ENCODE measurements at regions not wholly inside any gene's neighbourhood (a gene's known extent, or its start where the extent isn't known, plus 50 kb on each side); places are given as distances from the start of the nearest gene placed in this dataset.

DNA sequence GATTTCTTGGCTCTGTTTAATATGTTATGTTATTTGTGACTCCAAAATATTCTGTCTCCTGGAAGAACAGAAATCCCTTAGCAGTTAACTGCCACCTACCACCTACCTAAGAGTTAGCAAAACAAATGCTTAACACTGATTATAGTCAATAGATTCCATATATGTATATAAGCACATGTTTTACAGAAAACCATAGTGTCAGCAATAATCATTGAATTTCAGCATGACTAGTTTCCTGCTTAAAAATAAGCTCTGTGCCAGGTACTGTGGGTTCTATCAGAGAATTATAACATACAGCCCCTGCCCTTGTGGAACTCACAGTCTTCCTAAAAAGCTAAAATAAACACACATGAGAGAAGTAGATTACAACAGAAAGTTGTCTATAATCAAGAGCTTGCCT is 561.9 kb upstream of the CAMK1G start:
- no peaks in the 10 kb centered on the region for H3K4me1 ChIP-seq (ENCODE audit: control insufficient read depth, insufficient read depth, low read length)
- no peaks in the 10 kb centered on the region for H3K9me3 ChIP-seq (replicated peaks; ENCODE audit: low read length)
- H3K27me3 ChIP-seq (ENCODE audit: control insufficient read depth, insufficient read depth, low read length), result no peaks in the 10 kb centered on the region
- H3K9ac ChIP-seq (ENCODE audit: low read depth, low read length), result no peak overlapping the region
- H3K4me3 ChIP-seq (ENCODE audit: low read length), result no peak overlapping the region
- H3K36me3 ChIP-seq (ENCODE audit: insufficient read depth, low read length), result no peaks in the 10 kb centered on the region
- H3K4me2 ChIP-seq (ENCODE audit: low read length), result no peak overlapping the region

DNA sequence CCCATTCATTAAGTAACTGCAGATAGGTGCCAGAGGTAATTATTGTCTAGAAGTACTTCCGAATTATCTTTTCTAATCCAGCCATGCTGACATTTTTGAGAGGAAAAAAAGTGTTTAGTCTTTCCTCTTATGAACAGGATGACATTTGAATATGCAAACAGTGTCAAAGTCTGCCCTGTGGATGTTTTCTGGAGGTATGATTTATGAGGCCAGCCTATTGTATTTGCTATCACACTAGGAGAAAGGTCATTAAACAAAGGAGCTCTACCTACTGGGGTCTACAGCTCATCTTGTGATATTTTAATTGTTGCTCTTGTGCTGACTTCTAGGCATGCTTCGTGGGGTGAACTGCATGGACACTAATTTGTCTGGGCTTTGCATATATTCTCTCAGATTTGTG is 559.7 kb upstream of the CAMK1G start:
- Histone ChIP-seq H3K27me3 (ENCODE audit: control insufficient read depth, insufficient read depth, low read length) (no peaks in the 10 kb centered on the region), H3K36me3 (ENCODE audit: insufficient read depth, low read length) (no peaks in the 10 kb centered on the region), H3K4me2 (ENCODE audit: low read length) (no peak overlapping the region), H3K4me3 (ENCODE audit: low read length) (no peak overlapping the region), H3K9ac (ENCODE audit: low read depth, low read length) (no peak overlapping the region), H3K4me1 (ENCODE audit: control insufficient read depth, insufficient read depth, low read length) (no peaks in the 10 kb centered on the region), H3K9me3 (replicated peaks; ENCODE audit: low read length) (no peaks in the 10 kb centered on the region)

- H3K9me3 ChIP-seq (replicated peaks; ENCODE audit: low read length), result no peaks in the 10 kb centered on the region
- no peak overlapping the region for H3K4me2 ChIP-seq (ENCODE audit: low read length)
- no peak overlapping the region for H3K9ac ChIP-seq (ENCODE audit: low read depth, low read length)
- no peaks in the 10 kb centered on the region for H3K36me3 ChIP-seq (ENCODE audit: insufficient read depth, low read length)
- no peaks in the 10 kb centered on the region for H3K4me1 ChIP-seq (ENCODE audit: control insufficient read depth, insufficient read depth, low read length)
- H3K4me3 ChIP-seq (ENCODE audit: low read length), result no peak overlapping the region
- no peaks in the 10 kb centered on the region for H3K27me3 ChIP-seq (ENCODE audit: control insufficient read depth, insufficient read depth, low read length)
These were observed 553.8 kb upstream of the CAMK1G start for GRCh38 chr1:209029737-209030136.

- H3K36me3 ChIP-seq (ENCODE audit: insufficient read depth, low read length), result no peaks in the 10 kb centered on the region
- no peak overlapping the region for H3K4me3 ChIP-seq (ENCODE audit: low read length)
- no peak overlapping the region for H3K9ac ChIP-seq (ENCODE audit: low read depth, low read length)
- no peaks in the 10 kb centered on the region for H3K4me1 ChIP-seq (ENCODE audit: control insufficient read depth, insufficient read depth, low read length)
- H3K9me3 ChIP-seq (replicated peaks; ENCODE audit: low read length), result no peaks in the 10 kb centered on the region
- no peaks in the 10 kb centered on the region for H3K27me3 ChIP-seq (ENCODE audit: control insufficient read depth, insufficient read depth, low read length)
- H3K4me2 ChIP-seq (ENCODE audit: low read length), result no peak overlapping the region
These were observed 552.9 kb upstream of the CAMK1G start for GRCh38 chr1:209030454-209031167.

GRCh38 chr1:209037064-209037463 is 546.5 kb upstream of the CAMK1G start:
- Histone ChIP-seq H3K27me3 (ENCODE audit: control insufficient read depth, insufficient read depth, low read length) (no peaks in the 10 kb centered on the region), H3K9me3 (replicated peaks; ENCODE audit: low read length) (no peaks in the 10 kb centered on the region), H3K4me1 (ENCODE audit: control insufficient read depth, insufficient read depth, low read length) (peaks cover 24% of the 10 kb centered on the region), H3K4me3 (ENCODE audit: low read length) (no peak overlapping the region), H3K9ac (ENCODE audit: low read depth, low read length) (no peak overlapping the region), H3K4me2 (ENCODE audit: low read length) (no peak overlapping the region), H3K36me3 (ENCODE audit: insufficient read depth, low read length) (no peaks in the 10 kb centered on the region)

DNA sequence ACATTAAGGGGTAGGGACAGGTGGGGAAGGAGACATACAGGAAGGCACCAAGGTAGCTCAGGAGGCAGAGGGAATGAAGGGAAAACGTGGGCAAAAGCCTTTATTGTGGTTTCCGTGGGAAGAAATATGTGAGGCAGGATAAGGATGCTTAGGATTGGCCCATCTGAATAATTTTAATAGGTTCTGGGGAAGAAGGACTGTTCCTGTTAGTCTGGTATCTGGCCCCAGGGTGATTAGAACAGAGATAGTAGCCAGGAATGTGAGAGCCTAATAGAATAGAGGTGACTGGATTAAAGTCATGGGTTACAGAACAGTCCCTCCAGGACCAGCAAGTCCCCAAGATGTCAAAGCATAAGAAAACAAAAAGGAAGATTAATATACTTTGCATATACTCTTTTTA is 545.2 kb upstream of the CAMK1G start:
- H3K9ac ChIP-seq (ENCODE audit: low read depth, low read length), result no peak overlapping the region
- H3K4me3 ChIP-seq (ENCODE audit: low read length), result no peak overlapping the region
- no peak overlapping the region for H3K4me2 ChIP-seq (ENCODE audit: low read length)
- no peaks in the 10 kb centered on the region for H3K27me3 ChIP-seq (ENCODE audit: control insufficient read depth, insufficient read depth, low read length)
- peaks cover 24% of the 10 kb centered on the region for H3K4me1 ChIP-seq (ENCODE audit: control insufficient read depth, insufficient read depth, low read length)
- no peaks in the 10 kb centered on the region for H3K9me3 ChIP-seq (replicated peaks; ENCODE audit: low read length)
- H3K36me3 ChIP-seq (ENCODE audit: insufficient read depth, low read length), result no peaks in the 10 kb centered on the region

DNA sequence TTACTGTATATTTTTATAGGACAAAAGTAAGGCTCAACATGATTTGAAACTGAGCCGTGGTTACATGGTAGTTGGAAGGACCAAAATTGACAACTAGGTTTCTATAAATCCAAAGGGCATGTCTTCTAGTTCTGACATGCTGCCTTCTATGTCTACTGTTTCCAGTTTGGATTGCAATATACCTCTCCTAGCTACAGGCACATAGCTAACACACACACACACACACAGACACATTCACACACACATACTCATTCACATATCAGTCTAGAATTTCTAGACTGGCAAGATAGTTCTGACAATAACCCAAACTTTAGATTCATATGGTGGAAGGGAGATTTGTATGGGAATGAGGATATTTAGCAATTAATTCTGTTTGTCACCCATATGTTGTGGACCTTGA is 544.8 kb upstream of the CAMK1G start:
- Histone ChIP-seq H3K4me3 (ENCODE audit: low read length) (no peak overlapping the region), H3K4me2 (ENCODE audit: low read length) (peak overlapping the region; percentile 76), H3K9ac (ENCODE audit: low read depth, low read length) (no peak overlapping the region), H3K9me3 (replicated peaks; ENCODE audit: low read length) (no peaks in the 10 kb centered on the region), H3K36me3 (ENCODE audit: insufficient read depth, low read length) (no peaks in the 10 kb centered on the region), H3K27me3 (ENCODE audit: control insufficient read depth, insufficient read depth, low read length) (no peaks in the 10 kb centered on the region), H3K4me1 (ENCODE audit: control insufficient read depth, insufficient read depth, low read length) (peaks cover 24% of the 10 kb centered on the region)

GRCh38 chr1:209040351-209040750 is 543.2 kb upstream of the CAMK1G start:
- H3K4me2 ChIP-seq (ENCODE audit: low read length), result no peak overlapping the region
- H3K4me3 ChIP-seq (ENCODE audit: low read length), result no peak overlapping the region
- no peaks in the 10 kb centered on the region for H3K9me3 ChIP-seq (replicated peaks; ENCODE audit: low read length)
- H3K36me3 ChIP-seq (ENCODE audit: insufficient read depth, low read length), result no peaks in the 10 kb centered on the region
- H3K27me3 ChIP-seq (ENCODE audit: control insufficient read depth, insufficient read depth, low read length), result no peaks in the 10 kb centered on the region
- H3K4me1 ChIP-seq (ENCODE audit: control insufficient read depth, insufficient read depth, low read length), result peaks cover 28% of the 10 kb centered on the region
- no peak overlapping the region for H3K9ac ChIP-seq (ENCODE audit: low read depth, low read length)

DNA sequence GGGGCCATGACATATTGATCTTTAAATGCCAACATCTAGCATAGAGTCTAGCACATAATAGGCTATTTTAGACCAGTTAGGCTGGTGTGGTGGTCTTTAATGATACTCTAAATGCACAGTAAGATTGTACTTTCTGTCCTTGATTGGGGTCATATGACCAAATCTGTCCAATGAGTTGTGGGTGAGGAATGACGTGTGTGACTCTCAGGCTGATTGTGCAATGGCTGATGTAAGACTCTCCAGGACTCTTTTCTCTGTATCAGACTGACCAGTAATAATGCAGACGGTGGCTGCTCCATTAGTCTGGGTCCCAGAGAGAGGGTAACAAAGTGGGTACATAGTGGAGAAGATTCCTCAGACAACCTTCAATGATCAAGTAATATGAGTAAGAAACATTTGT is 541.6 kb upstream of the CAMK1G start:
- Histone ChIP-seq H3K9me3 (replicated peaks; ENCODE audit: low read length) (no peaks in the 10 kb centered on the region), H3K4me2 (ENCODE audit: low read length) (no peak overlapping the region), H3K36me3 (ENCODE audit: insufficient read depth, low read length) (no peaks in the 10 kb centered on the region), H3K27me3 (ENCODE audit: control insufficient read depth, insufficient read depth, low read length) (no peaks in the 10 kb centered on the region), H3K4me1 (ENCODE audit: control insufficient read depth, insufficient read depth, low read length) (peaks cover 34% of the 10 kb centered on the region), H3K4me3 (ENCODE audit: low read length) (no peak overlapping the region), H3K9ac (ENCODE audit: low read depth, low read length) (no peak overlapping the region)

GRCh38 chr1:209042413-209042812 is 541.1 kb upstream of the CAMK1G start:
- Histone ChIP-seq H3K27me3 (ENCODE audit: control insufficient read depth, insufficient read depth, low read length) (no peaks in the 10 kb centered on the region), H3K9ac (ENCODE audit: low read depth, low read length) (no peak overlapping the region), H3K9me3 (replicated peaks; ENCODE audit: low read length) (no peaks in the 10 kb centered on the region), H3K4me1 (ENCODE audit: control insufficient read depth, insufficient read depth, low read length) (peaks cover 34% of the 10 kb centered on the region), H3K36me3 (ENCODE audit: insufficient read depth, low read length) (no peaks in the 10 kb centered on the region), H3K4me3 (ENCODE audit: low read length) (no peak overlapping the region), H3K4me2 (ENCODE audit: low read length) (no peak overlapping the region)

GRCh38 chr1:209045331-209046057 is 538.0 kb upstream of the CAMK1G start:
- no peak overlapping the region for H3K4me3 ChIP-seq (ENCODE audit: low read length)
- H3K27me3 ChIP-seq (ENCODE audit: control insufficient read depth, insufficient read depth, low read length), result no peaks in the 10 kb centered on the region
- no peaks in the 10 kb centered on the region for H3K9me3 ChIP-seq (replicated peaks; ENCODE audit: low read length)
- H3K4me2 ChIP-seq (ENCODE audit: low read length), result no peak overlapping the region
- peaks cover 36% of the 10 kb centered on the region for H3K4me1 ChIP-seq (ENCODE audit: control insufficient read depth, insufficient read depth, low read length)
- H3K36me3 ChIP-seq (ENCODE audit: insufficient read depth, low read length), result no peaks in the 10 kb centered on the region
- no peak overlapping the region for H3K9ac ChIP-seq (ENCODE audit: low read depth, low read length)

GRCh38 chr1:209046058-209046417 is 537.5 kb upstream of the CAMK1G start:
- H3K9ac ChIP-seq (ENCODE audit: low read depth, low read length), result no peak overlapping the region
- no peaks in the 10 kb centered on the region for H3K36me3 ChIP-seq (ENCODE audit: insufficient read depth, low read length)
- H3K9me3 ChIP-seq (replicated peaks; ENCODE audit: low read length), result no peaks in the 10 kb centered on the region

More at GRCh38 chr1:209046058-209046417, 537.5 kb upstream of the CAMK1G start:
- H3K4me3 ChIP-seq (ENCODE audit: low read length), result no peak overlapping the region
- peaks cover 30% of the 10 kb centered on the region for H3K4me1 ChIP-seq (ENCODE audit: control insufficient read depth, insufficient read depth, low read length)
- H3K27me3 ChIP-seq (ENCODE audit: control insufficient read depth, insufficient read depth, low read length), result no peaks in the 10 kb centered on the region
- no peak overlapping the region for H3K4me2 ChIP-seq (ENCODE audit: low read length)
